SH-SY5Y (cell line): ENCODE measurements at regions not wholly inside any gene's neighbourhood (a gene's known extent, or its start where the extent isn't known, plus 50 kb on each side); places are given as distances from the start of the nearest gene placed in this dataset.

Source experiments
- GATA2 ChIP-seq: IDR thresholded peaks from 2 replicates; pipeline ENCODE4 v1.6.1; 2011; ENCODE audit warnings: mild to moderate bottlenecking, low read depth, low read length
- GATA3 ChIP-seq: IDR thresholded peaks from 2 replicates; pipeline ENCODE4 v1.6.1; 2011; ENCODE audit warnings: low read depth, mild to moderate bottlenecking, low read length, moderate library complexity

DNA sequence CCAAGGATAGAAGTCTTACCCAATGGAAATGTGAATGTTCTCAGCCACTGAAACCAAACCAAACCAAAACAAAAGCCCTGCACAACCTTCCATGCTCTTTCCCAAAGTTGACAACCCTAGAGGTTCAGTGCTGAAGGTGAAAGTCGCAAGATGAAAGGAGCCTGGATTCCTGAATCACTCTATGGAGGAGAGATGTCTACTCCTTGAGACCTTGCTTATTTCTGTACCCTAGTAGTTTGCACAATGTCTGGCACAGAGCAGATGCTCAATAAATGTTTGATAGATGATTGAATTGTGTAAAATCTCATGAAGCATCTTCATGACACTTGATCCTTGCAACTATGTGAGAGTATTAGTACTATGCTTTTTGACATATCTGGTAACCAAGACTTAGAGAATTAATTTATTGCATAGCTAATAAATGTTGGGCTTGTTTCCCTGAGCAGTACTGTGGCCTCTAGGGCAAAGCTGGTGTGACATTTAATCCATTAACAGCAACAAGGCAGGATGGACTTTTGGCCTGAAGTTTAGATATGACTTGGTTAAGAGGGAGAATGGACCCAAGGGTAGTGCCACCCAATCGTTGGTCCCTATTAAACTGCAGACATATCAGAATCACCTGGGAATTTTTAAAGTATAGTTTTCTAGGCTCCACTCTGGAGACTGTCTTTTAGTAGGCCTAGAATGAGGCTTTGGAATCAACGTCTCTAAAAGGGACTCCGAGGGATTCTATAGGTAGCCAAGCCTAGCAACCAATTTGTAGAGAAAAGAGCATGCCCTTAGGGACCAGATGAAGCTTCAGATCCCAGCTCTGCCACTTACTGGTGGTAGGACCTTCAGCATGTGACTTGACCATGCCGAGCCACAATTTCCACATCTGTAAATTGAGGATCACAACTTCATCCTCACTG lies 145.9 kb downstream of the DDX1 start:
- no peak for TF ChIP-seq GATA3
- TF ChIP-seq GATA2 = no peak
